Muscle layer of duodenum (tissue), 2 donors: ENCODE measurements at regions not wholly inside any gene's neighbourhood (a gene's known extent, or its start where the extent isn't known, plus 50 kb on each side); places are given as distances from the start of the nearest gene placed in this dataset.
"Not testable (repeated sequence)": the region's sequence is repeated elsewhere in the genome, so short reads cannot be mapped to it uniquely, and the experiment has no call there.

Experiments used
- H3K27ac ChIP-seq: one replicate; pipeline ENCODE4 v1.7.0; 2013; ENCODE audit warnings: mild to moderate bottlenecking, low read length
- H3K27me3 ChIP-seq: one replicate; pipeline ENCODE4 v1.7.0; 2013; ENCODE audit warnings: low read depth, mild to moderate bottlenecking, control low read depth, low read length
- H3K36me3 ChIP-seq, 2 donors: one replicate each; pipeline ENCODE4 v1.7.0; 2013; ENCODE audit warnings: low read length in 2 of 2, control low read depth in 1 of 2, mild to moderate bottlenecking in 1 of 2; ENCODE audit not compliant: insufficient read depth in 2 of 2, control insufficient read depth in 1 of 2
- H3K4me1 ChIP-seq, 2 donors: one replicate each; pipeline ENCODE4 v1.7.0; 2013; ENCODE audit warnings: low read length in 2 of 2, mild to moderate bottlenecking in 2 of 2, control low read depth in 1 of 2, moderate library complexity in 1 of 2; ENCODE audit not compliant: insufficient read depth in 2 of 2, control insufficient read depth in 1 of 2
- H3K4me3 ChIP-seq, 2 donors: one replicate each; pipeline ENCODE4 v1.7.0; 2013; ENCODE audit warnings: low read length in 2 of 2, low read depth in 1 of 2, mild to moderate bottlenecking in 1 of 2
- H3K9me3 ChIP-seq, 2 donors: one replicate each; pipeline ENCODE4 v1.7.0; 2013; ENCODE audit warnings: low read length in 2 of 2, control low read depth in 1 of 2, mild to moderate bottlenecking in 1 of 2; ENCODE audit not compliant: control insufficient read depth in 1 of 2
- donor health status: healthy.

DNA sequence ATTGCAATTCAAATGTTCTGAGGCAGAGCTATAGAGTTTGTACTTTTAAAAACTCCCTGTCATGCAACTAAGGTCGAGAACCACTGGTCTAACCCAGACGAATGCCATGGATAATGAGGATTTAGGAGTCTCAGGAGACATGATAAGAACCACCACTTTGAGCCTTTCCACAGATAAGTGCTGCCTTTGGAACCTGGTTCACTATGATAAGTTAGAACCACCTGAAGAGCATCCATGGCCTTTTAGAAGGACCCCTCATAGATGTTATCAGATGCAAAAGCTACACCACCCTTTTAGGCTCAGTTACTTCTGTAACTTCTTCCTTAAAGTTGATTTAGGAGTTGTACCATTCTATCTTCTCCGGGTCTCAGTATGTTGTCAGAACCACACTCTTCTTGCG, 350.6 kb upstream of the CCL2 start:
- no peaks in the 10 kb centered on the region for H3K36me3 ChIP-seq
- H3K27me3 ChIP-seq, result no peaks in the 10 kb centered on the region
- no peaks in the 10 kb centered on the region for H3K9me3 ChIP-seq
- no peak overlapping the region for H3K4me3 ChIP-seq
- no peak overlapping the region for H3K27ac ChIP-seq
- no peaks in the 10 kb centered on the region for H3K4me1 ChIP-seq

DNA sequence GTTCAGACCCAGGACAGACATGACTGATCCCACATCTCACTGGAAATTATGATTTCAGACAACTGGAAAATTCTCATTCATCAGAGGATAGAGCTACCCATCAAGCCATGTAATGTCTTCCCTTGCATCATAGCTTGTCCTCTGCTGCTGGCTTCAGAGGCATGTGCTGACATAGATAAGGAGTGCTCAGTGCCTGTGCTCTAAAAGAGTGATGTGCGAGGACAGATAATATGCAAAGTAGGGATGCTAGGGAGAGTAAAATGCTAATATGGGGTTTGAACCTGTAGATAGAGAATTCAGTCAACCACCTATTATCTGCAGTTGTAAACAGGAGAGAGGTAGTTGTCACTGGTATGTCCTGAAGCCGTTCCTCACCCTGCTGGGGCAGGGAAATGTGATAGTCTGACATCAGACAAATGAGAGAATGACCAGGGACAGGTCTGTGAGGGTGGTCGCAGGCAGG, 349.7 kb upstream of the CCL2 start:
- Histone ChIP-seq H3K27ac (no peak overlapping the region), H3K27me3 (no peaks in the 10 kb centered on the region), H3K4me3 (no peak overlapping the region), H3K36me3 (no peaks in the 10 kb centered on the region), H3K4me1 (no peaks in the 10 kb centered on the region), H3K9me3 (no peaks in the 10 kb centered on the region)

DNA sequence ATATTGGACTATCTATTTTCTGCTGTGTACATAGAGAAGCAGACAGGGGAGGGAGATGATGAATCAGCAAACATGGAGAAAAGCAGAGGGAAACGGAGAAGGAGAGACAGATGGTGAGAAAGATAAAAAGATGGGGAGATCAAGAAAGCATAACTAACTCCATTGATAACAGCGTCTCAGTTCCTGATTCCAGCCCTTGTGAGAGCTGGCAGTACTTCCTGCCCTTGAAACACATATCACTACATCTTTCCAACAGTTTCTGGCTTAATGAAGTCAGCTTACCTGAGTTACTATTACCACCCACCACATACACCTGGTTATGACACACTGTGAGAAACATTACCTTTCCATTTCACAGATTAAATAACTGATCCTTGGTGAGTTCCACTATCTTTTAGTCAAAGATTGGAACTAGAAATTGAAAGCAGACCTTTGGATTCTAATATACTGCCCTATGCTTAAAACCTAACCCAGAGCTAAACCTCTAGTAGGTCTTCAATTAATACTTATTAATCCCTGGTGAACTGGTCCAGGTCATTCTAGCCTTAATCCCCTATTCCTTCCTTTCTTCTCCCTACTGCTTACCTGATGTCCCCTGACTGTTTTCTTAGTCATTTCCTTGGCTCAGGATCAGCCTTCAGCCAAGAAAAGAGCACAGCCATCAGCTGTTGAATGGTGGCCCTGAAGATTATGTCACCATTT, 346.6 kb upstream of the CCL2 start:
- no peaks in the 10 kb centered on the region for H3K9me3 ChIP-seq
- H3K36me3 ChIP-seq, result no peaks in the 10 kb centered on the region
- H3K27ac ChIP-seq, result no peak overlapping the region
- H3K4me3 ChIP-seq, result no peak overlapping the region
- no peaks in the 10 kb centered on the region for H3K27me3 ChIP-seq
- no peaks in the 10 kb centered on the region for H3K4me1 ChIP-seq

DNA sequence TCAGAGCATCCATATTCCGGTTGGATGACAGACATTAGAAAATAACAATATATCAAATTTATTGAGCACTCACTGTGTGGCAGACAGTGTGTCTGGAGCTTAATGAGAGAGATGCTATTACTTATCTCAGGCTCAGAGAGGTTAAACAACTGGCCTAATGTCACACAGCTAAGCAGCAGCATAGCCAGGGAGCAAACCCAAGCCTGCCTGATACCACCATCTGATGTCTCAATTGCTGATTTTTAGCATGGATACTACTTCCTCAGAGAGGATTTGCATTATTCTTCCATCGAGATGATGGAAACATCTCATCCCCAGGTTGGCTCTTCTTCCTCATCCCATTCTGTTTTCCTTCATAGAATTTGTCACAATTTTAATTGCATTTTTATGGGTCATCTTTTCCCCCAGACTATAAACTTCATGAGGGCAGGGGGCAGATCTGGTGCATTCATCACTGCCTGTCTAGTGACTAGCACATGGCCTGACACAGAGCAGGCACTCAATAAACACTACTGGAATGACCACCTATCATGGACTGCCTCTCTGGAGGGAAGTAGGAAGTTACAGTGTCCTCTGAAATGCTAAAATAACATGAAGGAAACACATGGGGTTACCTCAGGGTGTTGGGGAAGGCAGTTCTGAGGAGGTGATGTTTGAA, 344.8 kb upstream of the CCL2 start:
- no peaks in the 10 kb centered on the region for H3K36me3 ChIP-seq
- H3K27me3 ChIP-seq, result no peaks in the 10 kb centered on the region
- no peak overlapping the region for H3K27ac ChIP-seq
- H3K4me3 ChIP-seq, result no peak overlapping the region
- H3K9me3 ChIP-seq, result no peaks in the 10 kb centered on the region
- H3K4me1 ChIP-seq, result no peaks in the 10 kb centered on the region

DNA sequence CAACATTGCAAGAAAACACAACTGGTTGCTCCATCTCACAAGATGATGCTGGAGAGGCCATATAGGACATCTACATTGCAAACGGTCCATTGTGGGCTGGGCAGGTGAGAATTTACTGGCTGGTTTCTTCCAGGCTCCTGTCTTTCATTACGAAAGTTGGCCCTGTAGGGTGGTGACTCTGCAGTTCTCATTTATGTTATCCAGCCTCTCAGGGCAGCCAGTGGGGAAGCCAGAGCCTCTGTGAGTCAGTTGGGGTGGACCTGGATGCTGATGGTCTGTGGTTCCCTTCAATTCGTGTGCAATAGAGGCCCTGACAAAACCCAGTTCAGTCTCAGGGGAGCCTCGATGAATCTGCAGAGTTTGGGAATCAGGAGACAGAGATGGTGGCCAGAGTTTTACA, 341.0 kb upstream of the CCL2 start:
- Histone ChIP-seq H3K4me1 (no peaks in the 10 kb centered on the region), H3K9me3 (no peaks in the 10 kb centered on the region), H3K4me3 (no peak overlapping the region), H3K27ac (no peak overlapping the region), H3K27me3 (no peaks in the 10 kb centered on the region), H3K36me3 (no peaks in the 10 kb centered on the region)

DNA sequence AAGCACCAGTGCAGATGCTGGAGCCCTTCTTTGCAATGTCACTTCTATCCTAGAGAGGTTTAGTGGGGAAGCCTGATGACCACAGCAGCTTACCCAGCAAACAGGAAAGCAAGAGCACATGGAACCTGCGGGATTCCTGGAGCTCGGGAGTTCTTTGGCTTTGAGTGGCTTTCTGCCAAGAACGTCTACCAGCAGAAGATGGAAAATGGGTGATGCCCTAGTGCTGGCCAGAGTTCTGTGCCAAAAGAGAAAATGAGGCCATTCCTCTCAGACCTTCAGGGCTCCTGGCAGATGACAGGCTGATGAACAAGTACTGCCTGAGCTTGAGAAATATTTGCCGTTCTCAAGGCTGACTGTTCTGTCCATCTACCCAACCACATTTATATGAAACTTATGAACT, 332.1 kb upstream of the CCL2 start:
- no peak overlapping the region for H3K4me3 ChIP-seq
- no peaks in the 10 kb centered on the region for H3K4me1 ChIP-seq
- no peak overlapping the region for H3K27ac ChIP-seq
- H3K9me3 ChIP-seq, result no peaks in the 10 kb centered on the region
- H3K36me3 ChIP-seq, result no peaks in the 10 kb centered on the region
- H3K27me3 ChIP-seq, result no peaks in the 10 kb centered on the region

DNA sequence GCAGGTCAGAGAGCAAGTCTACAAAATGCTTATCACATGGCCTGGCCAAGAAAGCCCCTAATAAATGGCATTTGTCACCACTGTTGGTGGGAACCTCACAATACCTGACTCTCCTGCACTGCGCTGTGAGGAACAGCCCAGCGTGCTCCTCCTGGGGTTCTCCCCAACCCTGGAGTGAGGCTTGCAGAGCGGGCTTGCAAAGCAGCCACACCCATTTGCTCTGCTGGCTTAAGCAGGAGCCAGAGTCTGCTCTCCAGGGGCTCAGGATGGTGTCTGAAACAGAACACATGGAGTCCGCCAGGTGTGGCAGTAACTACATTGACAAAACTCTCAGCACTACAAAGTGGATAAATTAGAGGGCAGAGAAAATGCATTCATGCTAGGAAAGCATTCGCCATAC, 331.0 kb upstream of the CCL2 start:
- no peaks in the 10 kb centered on the region for H3K27me3 ChIP-seq
- no peak overlapping the region for H3K27ac ChIP-seq
- no peak overlapping the region for H3K4me3 ChIP-seq
- H3K4me1 ChIP-seq, result no peaks in the 10 kb centered on the region
- no peaks in the 10 kb centered on the region for H3K36me3 ChIP-seq
- H3K9me3 ChIP-seq, result no peaks in the 10 kb centered on the region

DNA sequence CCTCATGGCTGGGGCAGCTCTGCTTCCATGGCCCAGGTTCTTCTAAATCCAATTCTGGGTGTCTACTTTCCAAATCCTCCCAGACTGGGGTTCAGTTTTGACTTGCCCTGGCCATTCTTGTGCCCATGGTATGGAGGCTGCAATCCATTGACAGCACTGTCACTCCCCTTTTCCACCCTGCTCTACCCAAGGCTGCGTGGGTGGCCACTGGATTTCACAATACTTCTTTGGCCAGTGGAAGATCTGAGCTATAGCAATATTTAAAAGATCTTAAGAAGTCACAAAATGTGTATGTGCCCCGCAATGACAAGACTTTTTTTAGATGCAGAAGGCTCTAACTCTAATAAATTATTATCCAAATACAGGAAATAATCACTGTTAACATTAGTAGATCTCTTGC, 329.4 kb upstream of the CCL2 start:
- no peaks in the 10 kb centered on the region for H3K27me3 ChIP-seq
- H3K9me3 ChIP-seq, result no peaks in the 10 kb centered on the region

DNA sequence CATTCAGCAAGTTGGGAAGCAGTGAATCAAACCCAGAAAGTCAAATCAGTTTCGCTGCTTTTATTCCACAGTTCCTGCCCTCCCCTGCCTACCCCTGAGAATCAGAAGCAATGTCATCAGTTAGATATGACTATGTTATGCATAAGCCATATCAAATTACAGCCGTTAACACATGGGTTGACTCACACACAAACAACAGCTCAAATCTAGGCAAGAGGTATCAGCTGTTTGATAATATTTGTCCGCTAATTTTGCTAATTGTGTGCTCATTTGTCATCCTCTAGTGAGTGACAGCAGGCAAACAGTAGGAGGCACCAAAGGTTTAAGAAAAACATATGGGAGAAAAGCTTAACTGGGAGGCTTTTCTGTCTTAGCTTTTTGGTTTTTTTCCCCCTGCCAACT, 327.4 kb upstream of the CCL2 start:
- H3K36me3 ChIP-seq, result no peaks in the 10 kb centered on the region

More for the DNA sequence above, 329.4 kb upstream of the CCL2 start:
- Histone ChIP-seq H3K4me1 (no peaks in the 10 kb centered on the region), H3K4me3 (no peak overlapping the region), H3K27ac (no peak overlapping the region), H3K36me3 (no peaks in the 10 kb centered on the region)

DNA sequence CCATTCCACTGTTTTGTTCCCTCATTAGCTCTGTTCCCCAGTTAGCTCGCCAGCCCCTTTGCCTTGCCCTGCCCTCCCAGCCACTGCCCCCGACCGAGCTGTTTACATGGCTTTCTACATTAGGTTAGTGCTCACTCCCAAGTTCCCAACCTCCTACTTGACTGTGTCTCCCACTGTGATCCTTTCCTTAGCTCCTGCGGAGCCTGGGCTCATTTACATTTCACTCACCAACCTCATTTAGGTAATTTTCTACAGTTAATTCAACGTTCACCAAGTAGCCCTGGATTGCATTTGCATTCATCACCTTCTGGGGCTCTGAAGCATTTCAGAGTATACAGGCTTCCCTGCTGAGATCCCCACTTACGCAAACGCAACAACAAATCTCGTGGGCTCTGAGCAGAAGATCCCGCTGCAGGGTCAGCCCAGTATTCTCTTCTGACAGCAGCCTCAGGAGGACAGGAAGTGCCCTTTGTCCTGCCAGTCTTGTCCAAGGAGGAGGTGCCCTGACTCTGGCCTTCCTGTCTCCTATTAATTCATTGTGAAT, 325.8 kb upstream of the CCL2 start:
- Histone ChIP-seq H3K27me3 (no peaks in the 10 kb centered on the region), H3K4me1 (no peaks in the 10 kb centered on the region), H3K9me3 (no peaks in the 10 kb centered on the region), H3K27ac (no peak overlapping the region), H3K36me3 (no peaks in the 10 kb centered on the region), H3K4me3 (no peak overlapping the region)

More for the DNA sequence above, 327.4 kb upstream of the CCL2 start:
- Histone ChIP-seq H3K27me3 (no peaks in the 10 kb centered on the region), H3K4me3 (no peak overlapping the region), H3K4me1 (no peaks in the 10 kb centered on the region), H3K27ac (no peak overlapping the region), H3K9me3 (no peaks in the 10 kb centered on the region)

DNA sequence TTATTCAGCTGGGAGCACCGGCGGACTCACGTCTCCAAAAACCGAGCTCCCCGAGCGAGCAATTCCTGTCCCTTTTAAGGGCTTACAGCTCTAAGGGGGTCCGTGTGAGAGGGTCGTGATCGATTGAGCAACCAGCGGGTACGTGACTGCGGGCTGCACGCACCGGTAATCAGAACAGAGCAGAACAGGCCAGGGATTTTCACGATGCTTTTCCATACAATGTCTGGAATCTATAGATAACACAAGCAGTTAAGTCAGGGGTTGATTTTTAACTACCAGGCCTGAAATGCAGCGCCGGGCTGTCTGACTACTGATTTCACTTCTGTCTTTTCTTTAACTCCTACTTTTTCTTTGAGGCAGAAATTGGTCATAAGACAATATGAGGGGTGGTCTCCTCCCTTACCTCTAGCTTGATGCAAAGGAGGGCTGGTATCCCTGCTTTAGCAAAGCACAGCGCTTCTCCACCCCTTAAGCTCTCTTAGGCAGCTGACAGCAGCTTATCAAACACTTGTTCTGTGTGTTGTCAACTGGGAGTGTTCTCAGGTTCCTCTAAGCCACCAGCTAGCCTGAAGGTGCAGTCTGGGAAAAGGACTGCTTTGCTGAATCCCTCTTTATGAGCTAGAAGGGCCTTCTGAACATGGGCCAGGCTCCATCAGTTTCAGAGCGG, 323.8 kb upstream of the CCL2 start:
- not testable (repeated sequence) for H3K4me3 ChIP-seq, H3K27me3 ChIP-seq, H3K9me3 ChIP-seq, H3K4me1 ChIP-seq, H3K36me3 ChIP-seq, H3K27ac ChIP-seq
